Gastroesophageal sphincter (tissue), 4 donors: ENCODE measurements at regions not wholly inside any gene's neighbourhood (a gene's known extent, or its start where the extent isn't known, plus 50 kb on each side); places are given as distances from the start of the nearest gene placed in this dataset.

Experiments used
- ATAC-seq: fragments of 150-250 bp; one replicate; pipeline ENCODE4 v1.9.1; 2016; ENCODE audit warnings: mild to moderate bottlenecking, moderate library complexity
- H3K27ac ChIP-seq, 4 donors: fragments of 200-600 bp; sonication (generic) in 3 of 4; 1 replicate in 3 of 4; 2 replicates in 1 of 4; pipeline ENCODE4 v1.5.1; 2016 to 2019
- H3K27me3 ChIP-seq: fragments of 200-600 bp; sonication (generic); one replicate; pipeline ENCODE4 v1.5.1; 2019
- H3K36me3 ChIP-seq, 2 donors: fragments of 200-600 bp; sonication (generic); one replicate each; pipeline ENCODE4 v1.5.1; 2019; ENCODE audit warnings: control low read depth in 1 of 2
- H3K4me1 ChIP-seq, 3 donors: fragments of 200-600 bp; sonication (generic); 1 replicate in 2 of 3; 2 replicates in 1 of 3; pipeline ENCODE4 v1.5.1; 2016 to 2019; ENCODE audit warnings: control low read depth in 2 of 3
- H3K4me3 ChIP-seq, 2 donors: fragments of 200-600 bp; sonication (generic); one replicate each; pipeline ENCODE4 v1.5.1; 2019; ENCODE audit warnings: mild to moderate bottlenecking in 1 of 2, moderate library complexity in 1 of 2
- H3K9me3 ChIP-seq, 3 donors: fragments of 200-600 bp; sonication (generic); one replicate each; pipeline ENCODE4 v1.5.1; 2017 to 2019; ENCODE audit warnings: control low read depth in 2 of 3
- CTCF ChIP-seq, 4 experiments: fragments of 200-600 bp in 2 of 4; fragments of 450-650 bp in 2 of 4; sonication (generic) in 1 of 4; IDR thresholded peaks; one replicate each; pipeline ENCODE4 v1.5.1; 2017 to 2019; ENCODE audit warnings: antibody characterized with exemption in 4 of 4, mild to moderate bottlenecking in 2 of 4, moderate library complexity in 2 of 4
- EP300 ChIP-seq: sonication (generic); formaldehyde crosslinking; IDR thresholded peaks from one replicate; pipeline ENCODE4 v1.6.1; 2017; ENCODE audit warnings: antibody characterized with exemption, mild to moderate bottlenecking
- POLR2A ChIP-seq, 2 donors: fragments of 450-650 bp; IDR thresholded peaks; one replicate each; pipeline ENCODE4 v1.6.1; 2017; ENCODE audit warnings: antibody characterized with exemption in 2 of 2, mild to moderate bottlenecking in 2 of 2, moderate library complexity in 1 of 2
- POLR2AphosphoS5 ChIP-seq: sonication (generic); formaldehyde crosslinking; IDR thresholded peaks from one replicate; pipeline ENCODE4 v1.6.1; 2017; ENCODE audit warnings: antibody characterized with exemption
- WGBS, 2 donors: methylation state at CpG; one replicate each; pipeline ENCODE4 v1.1.5; 2018; ENCODE audit warnings: low coverage in 1 of 2; 5-methylcytosine and 5-hydroxymethylcytosine counted together

GRCh38 chr10:127797339-127797738 is 60.4 kb downstream of the FOXI2 start:
- peaks cover 17% of the 10 kb centered on the region for H3K27me3 ChIP-seq
- TF ChIP-seq EP300, result no peak
- no peak for TF ChIP-seq CTCF (IDR thresholded peaks at IDR 0.05)
- TF ChIP-seq POLR2A (IDR thresholded peaks at IDR 0.05), result no peak
- no peak for TF ChIP-seq POLR2AphosphoS5
- H3K4me3 ChIP-seq, result no peak overlapping the region
- no peaks in the 10 kb centered on the region for H3K36me3 ChIP-seq
- H3K9me3 ChIP-seq, result peaks cover 0 to 18% (median 0%) of the 10 kb centered on the region in 3 donors
- no peaks in the 10 kb centered on the region for H3K4me1 ChIP-seq
- H3K27ac ChIP-seq, result no peak overlapping the region
- WGBS, 2 donors, result 100% methylated on average over 1 of the region's 1 CpG
- ATAC-seq, result peak; percentile 88

GRCh38 chr10:127798111-127798510 is 61.1 kb downstream of the FOXI2 start:
- no peak overlapping the region for H3K4me3 ChIP-seq
- H3K36me3 ChIP-seq, result no peaks in the 10 kb centered on the region
- no peaks in the 10 kb centered on the region for H3K4me1 ChIP-seq
- TF ChIP-seq CTCF (IDR thresholded peaks at IDR 0.05) (no peak), POLR2AphosphoS5 (no peak), POLR2A (IDR thresholded peaks at IDR 0.05) (no peak), EP300 (no peak)
- no peak overlapping the region for H3K27ac ChIP-seq
- H3K27me3 ChIP-seq, result peaks cover 17% of the 10 kb centered on the region
- no peak for ATAC-seq
- 0 to 66% methylated on average over 1 to 6 of the region's 6 CpGs for WGBS, 2 donors
- H3K9me3 ChIP-seq, result peaks cover 0 to 18% (median 0%) of the 10 kb centered on the region in 3 donors

- no peak for TF ChIP-seq POLR2A (IDR thresholded peaks at IDR 0.05)
- no peak for TF ChIP-seq EP300
- no peak for TF ChIP-seq POLR2AphosphoS5
- TF ChIP-seq CTCF (IDR thresholded peaks at IDR 0.05), result no peak
- Histone ChIP-seq H3K4me1 (no peaks in the 10 kb centered on the region), H3K9me3 (no peaks in the 10 kb centered on the region), H3K27me3 (peaks cover 22% of the 10 kb centered on the region), H3K4me3 (no peak overlapping the region), H3K27ac (no peak overlapping the region), H3K36me3 (no peaks in the 10 kb centered on the region)
- 50 to 85% methylated on average over 1 to 3 of the region's 3 CpGs for WGBS, 2 donors
- ATAC-seq, result no peak
These were observed 64.3 kb downstream of the FOXI2 start for GRCh38 chr10:127801302-127801701.

GRCh38 chr10:127802531-127803095 is 65.6 kb downstream of the FOXI2 start:
- TF ChIP-seq POLR2A (IDR thresholded peaks at IDR 0.05), result no peak
- no peak for TF ChIP-seq CTCF (IDR thresholded peaks at IDR 0.05)
- 48 to 58% methylated on average over 4 to 6 of the region's 6 CpGs for WGBS, 2 donors
- no peak for ATAC-seq
- H3K9me3 ChIP-seq, result no peaks in the 10 kb centered on the region
- no peak overlapping the region for H3K27ac ChIP-seq
- no peaks in the 10 kb centered on the region for H3K36me3 ChIP-seq
- peaks cover 19% of the 10 kb centered on the region for H3K27me3 ChIP-seq
- no peaks in the 10 kb centered on the region for H3K4me1 ChIP-seq
- no peak overlapping the region for H3K4me3 ChIP-seq

GRCh38 chr10:127804696-127805095 is 67.7 kb downstream of the FOXI2 start:
- H3K4me1 ChIP-seq, result no peaks in the 10 kb centered on the region
- 67 to 72% methylated on average over 3 to 8 of the region's 8 CpGs for WGBS, 2 donors
- no peak for ATAC-seq
- TF ChIP-seq POLR2A (IDR thresholded peaks at IDR 0.05), result no peak
- TF ChIP-seq CTCF (IDR thresholded peaks at IDR 0.05), result no peak
- TF ChIP-seq EP300, result no peak
- TF ChIP-seq POLR2AphosphoS5, result no peak
- no peak overlapping the region for H3K4me3 ChIP-seq
- H3K27me3 ChIP-seq, result peaks cover 16% of the 10 kb centered on the region
- peaks cover 0 to 10% (median 0%) of the 10 kb centered on the region in 3 donors for H3K9me3 ChIP-seq
- H3K27ac ChIP-seq, result no peak overlapping the region
- H3K36me3 ChIP-seq, result no peaks in the 10 kb centered on the region
